Neural cell (in vitro differentiated cells): ENCODE measurements at regions not wholly inside any gene's neighbourhood (a gene's known extent, or its start where the extent isn't known, plus 50 kb on each side); places are given as distances from the start of the nearest gene placed in this dataset.

ENCODE experiments used
- EZH2 ChIP-seq: fragments of 200-600, 300-800 bp; shearing (Covaris generic), sonication (generic); IDR thresholded peaks from 2 replicates; pipeline ENCODE4 v1.6.1; 2014; ENCODE audit warnings: antibody characterized with exemption, low read length, borderline replicate concordance, mild to moderate bottlenecking; ENCODE audit not compliant: insufficient read depth, poor library complexity, severe bottlenecking
- POLR2AphosphoS5 ChIP-seq: IDR thresholded peaks from 2 replicates; pipeline ENCODE4 v1.6.1; 2012
- TAF1 ChIP-seq: IDR thresholded peaks from 2 replicates; pipeline ENCODE4 v1.6.1; 2012; ENCODE audit warnings: low read depth
- TF ChIP-seq, protein P1 (sequence below): fragments of 450-650 bp; IDR thresholded peaks from 2 replicates; pipeline ENCODE4 v1.5.1; 2014; ENCODE audit warnings: antibody characterized with exemption, mild to moderate bottlenecking, moderate library complexity; ENCODE audit not compliant: poor library complexity, severe bottlenecking

DNA sequence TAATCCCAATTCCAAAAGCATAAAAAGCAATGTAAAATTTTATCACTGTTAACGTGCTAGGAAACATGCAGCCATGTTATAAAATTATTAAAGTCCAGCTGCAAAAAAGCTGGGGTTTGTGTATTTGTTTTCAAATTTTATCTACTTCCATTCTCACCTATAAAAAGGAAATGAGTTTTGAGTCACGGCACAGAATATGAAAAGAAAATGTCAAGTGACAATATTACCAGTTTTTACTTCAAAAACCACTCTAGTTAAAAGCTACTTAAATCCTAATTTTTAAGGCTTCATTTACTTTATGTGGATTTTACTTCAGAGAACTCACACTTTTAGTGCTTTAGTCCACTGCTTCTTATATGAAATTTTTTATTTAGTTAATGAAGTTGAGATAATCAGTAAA is 72.7 kb upstream of the IFNE start:
- TF ChIP-seq, protein P1, sequence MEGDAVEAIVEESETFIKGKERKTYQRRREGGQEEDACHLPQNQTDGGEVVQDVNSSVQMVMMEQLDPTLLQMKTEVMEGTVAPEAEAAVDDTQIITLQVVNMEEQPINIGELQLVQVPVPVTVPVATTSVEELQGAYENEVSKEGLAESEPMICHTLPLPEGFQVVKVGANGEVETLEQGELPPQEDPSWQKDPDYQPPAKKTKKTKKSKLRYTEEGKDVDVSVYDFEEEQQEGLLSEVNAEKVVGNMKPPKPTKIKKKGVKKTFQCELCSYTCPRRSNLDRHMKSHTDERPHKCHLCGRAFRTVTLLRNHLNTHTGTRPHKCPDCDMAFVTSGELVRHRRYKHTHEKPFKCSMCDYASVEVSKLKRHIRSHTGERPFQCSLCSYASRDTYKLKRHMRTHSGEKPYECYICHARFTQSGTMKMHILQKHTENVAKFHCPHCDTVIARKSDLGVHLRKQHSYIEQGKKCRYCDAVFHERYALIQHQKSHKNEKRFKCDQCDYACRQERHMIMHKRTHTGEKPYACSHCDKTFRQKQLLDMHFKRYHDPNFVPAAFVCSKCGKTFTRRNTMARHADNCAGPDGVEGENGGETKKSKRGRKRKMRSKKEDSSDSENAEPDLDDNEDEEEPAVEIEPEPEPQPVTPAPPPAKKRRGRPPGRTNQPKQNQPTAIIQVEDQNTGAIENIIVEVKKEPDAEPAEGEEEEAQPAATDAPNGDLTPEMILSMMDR, result no peak
- no peak for TF ChIP-seq EZH2
- no peak for TF ChIP-seq TAF1
- TF ChIP-seq POLR2AphosphoS5, result no peak
